Esophagus muscularis mucosa (tissue), 4 donors: ENCODE measurements at regions not wholly inside any gene's neighbourhood (a gene's known extent, or its start where the extent isn't known, plus 50 kb on each side); places are given as distances from the start of the nearest gene placed in this dataset.

Source experiments
- DNase-seq: peaks from one replicate; pipeline ENCODE4 v3.0.0-alpha.2; 2017; ENCODE audit errors: extremely low spot score
- H3K27ac ChIP-seq, 4 donors: fragments of 200-600 bp; sonication (generic); replicated peaks in 1 of 4; 1 replicate in 3 of 4; 2 replicates in 1 of 4; pipeline ENCODE4 v1.5.1; 2016 to 2019; ENCODE audit warnings: mild to moderate bottlenecking in 1 of 4
- H3K27me3 ChIP-seq, 4 donors: fragments of 200-600 bp; sonication (generic); one replicate each; pipeline versions ENCODE4 v1.5.1 to v1.6.0; 2016 to 2019
- H3K36me3 ChIP-seq, 4 donors: fragments of 200-600 bp; sonication (generic); one replicate each; pipeline ENCODE4 v1.5.1; 2016 to 2019
- H3K4me1 ChIP-seq, 4 donors: fragments of 200-600 bp; sonication (generic); one replicate each; pipeline ENCODE4 v1.5.1; 2016 to 2019
- H3K4me3 ChIP-seq, 4 donors: fragments of 200-600 bp; sonication (generic); 1 replicate in 2 of 4; 2 replicates in 2 of 4; pipeline ENCODE4 v1.5.1; 2016 to 2019; ENCODE audit warnings: mild to moderate bottlenecking in 4 of 4, moderate library complexity in 1 of 4
- H3K9me3 ChIP-seq, 4 donors: fragments of 200-600 bp; sonication (generic); 1 replicate in 3 of 4; 2 replicates in 1 of 4; pipeline ENCODE4 v1.5.1; 2016 to 2019
- EP300 ChIP-seq: sonication (generic); formaldehyde crosslinking; IDR thresholded peaks from one replicate; pipeline ENCODE4 v1.6.1; 2017; ENCODE audit warnings: antibody characterized with exemption
- POLR2A ChIP-seq: fragments of 450-650 bp; IDR thresholded peaks from one replicate; pipeline ENCODE4 v1.6.1; 2017; ENCODE audit warnings: antibody characterized with exemption, moderate library complexity, mild to moderate bottlenecking, low read depth
- POLR2AphosphoS5 ChIP-seq, 2 donors: sonication (generic); formaldehyde crosslinking; IDR thresholded peaks; one replicate each; pipeline ENCODE4 v1.6.1; 2017; ENCODE audit warnings: antibody characterized with exemption in 2 of 2
- WGBS: methylation state at CpG from one replicate; pipeline ENCODE4 v1.1.5; 2018; 5-methylcytosine and 5-hydroxymethylcytosine counted together
- intact Hi-C: fragments of 100-400 bp; cut with DNase I; formaldehyde crosslinking; loops from one replicate; pipeline ENCODE4 v1.15.1; 2023
- TF ChIP-seq, protein P1 (sequence below), 3 experiments: fragments of 200-600 bp in 2 of 3; fragments of 450-650 bp in 1 of 3; sonication (generic) in 2 of 3; IDR thresholded peaks; one replicate each; pipeline ENCODE4 v1.5.1; 2017 to 2019; ENCODE audit warnings: antibody characterized with exemption in 3 of 3, mild to moderate bottlenecking in 2 of 3, moderate library complexity in 1 of 3

DNA sequence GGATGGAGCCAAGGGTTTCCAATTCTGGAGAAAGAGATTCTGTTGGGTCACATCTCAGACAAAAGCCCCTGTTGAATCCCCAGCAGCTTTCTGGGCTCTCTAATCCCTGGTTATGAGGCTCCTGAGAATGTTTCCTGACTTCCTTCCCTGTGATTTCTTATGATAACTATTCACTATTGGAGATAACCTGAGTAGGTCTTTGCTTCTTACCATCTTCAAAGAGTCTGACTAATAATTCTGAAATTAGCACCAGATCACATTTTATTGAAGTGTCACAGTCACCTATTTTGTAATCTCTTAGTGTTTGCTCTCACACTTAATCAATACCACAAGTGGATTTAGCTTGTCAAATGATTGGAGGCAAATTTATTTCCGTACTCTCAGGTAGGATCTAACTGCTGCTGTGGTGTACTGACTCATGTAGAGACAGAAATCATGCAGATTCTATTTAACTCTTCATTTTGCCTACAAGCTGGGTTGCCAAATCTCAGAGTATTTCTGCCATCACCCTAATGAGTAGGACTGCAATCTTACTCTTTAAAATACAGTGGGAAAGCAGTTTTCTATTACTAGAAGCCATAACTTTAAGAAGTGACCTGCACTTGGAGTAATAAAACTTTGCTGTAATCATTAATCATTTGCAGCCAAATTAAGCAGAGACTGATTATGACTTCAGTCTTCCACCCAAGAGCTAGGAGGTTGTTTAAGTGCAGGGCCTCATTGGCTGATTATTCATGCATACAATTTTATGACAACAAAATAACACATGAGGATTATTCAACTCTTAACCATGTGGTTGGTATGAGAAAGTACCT lies 422.1 kb downstream of the EPM2A start:
- H3K27me3 ChIP-seq = no peaks in the 10 kb centered on the region
- 76% methylated on average over 1 of the region's 1 CpG for WGBS
- intact Hi-C loops = no loop called here
- H3K27ac ChIP-seq = no peak overlapping the region
- TF ChIP-seq POLR2AphosphoS5 (IDR thresholded peaks at IDR 0.05) (no peak), POLR2A (no peak), EP300 (no peak)
- H3K4me3 ChIP-seq = no peak overlapping the region
- DNase-seq = no peak
- no peaks in the 10 kb centered on the region for H3K36me3 ChIP-seq
- H3K4me1 ChIP-seq = no peaks in the 10 kb centered on the region
- no peaks in the 10 kb centered on the region for H3K9me3 ChIP-seq

DNA sequence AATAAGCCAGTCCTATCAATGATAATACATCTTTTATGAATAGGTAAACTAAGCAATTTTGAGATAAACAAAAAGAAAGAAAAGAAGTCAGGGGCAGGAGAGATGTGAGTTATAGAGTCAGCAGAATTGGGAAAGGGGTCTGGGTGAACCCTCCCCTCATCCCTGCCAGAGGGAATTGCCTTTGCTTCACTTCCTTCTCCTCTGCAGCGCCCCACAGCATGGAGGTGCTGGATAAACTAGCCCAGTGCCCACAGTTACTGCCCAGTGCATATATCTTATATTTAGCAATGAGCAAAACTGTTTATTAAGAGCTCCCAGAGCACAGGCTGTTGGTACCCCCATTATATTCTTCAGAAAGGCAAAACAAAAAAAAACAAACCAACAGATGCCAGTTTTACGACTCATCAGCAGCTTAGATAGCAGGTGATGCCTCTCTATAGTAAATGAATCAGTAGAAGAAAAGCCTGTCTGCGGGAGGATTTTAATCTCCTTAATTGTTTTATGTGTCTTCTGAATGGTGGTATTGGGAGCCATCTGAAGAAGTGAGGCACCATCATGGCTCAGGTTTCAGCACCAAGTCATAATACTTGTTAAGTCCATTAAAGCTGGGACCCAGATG lies 419.2 kb downstream of the EPM2A start:
- H3K27me3 ChIP-seq = no peaks in the 10 kb centered on the region
- no peaks in the 10 kb centered on the region for H3K9me3 ChIP-seq
- intact Hi-C loops = no loop called here
- no peak for DNase-seq
- TF ChIP-seq, protein P1, sequence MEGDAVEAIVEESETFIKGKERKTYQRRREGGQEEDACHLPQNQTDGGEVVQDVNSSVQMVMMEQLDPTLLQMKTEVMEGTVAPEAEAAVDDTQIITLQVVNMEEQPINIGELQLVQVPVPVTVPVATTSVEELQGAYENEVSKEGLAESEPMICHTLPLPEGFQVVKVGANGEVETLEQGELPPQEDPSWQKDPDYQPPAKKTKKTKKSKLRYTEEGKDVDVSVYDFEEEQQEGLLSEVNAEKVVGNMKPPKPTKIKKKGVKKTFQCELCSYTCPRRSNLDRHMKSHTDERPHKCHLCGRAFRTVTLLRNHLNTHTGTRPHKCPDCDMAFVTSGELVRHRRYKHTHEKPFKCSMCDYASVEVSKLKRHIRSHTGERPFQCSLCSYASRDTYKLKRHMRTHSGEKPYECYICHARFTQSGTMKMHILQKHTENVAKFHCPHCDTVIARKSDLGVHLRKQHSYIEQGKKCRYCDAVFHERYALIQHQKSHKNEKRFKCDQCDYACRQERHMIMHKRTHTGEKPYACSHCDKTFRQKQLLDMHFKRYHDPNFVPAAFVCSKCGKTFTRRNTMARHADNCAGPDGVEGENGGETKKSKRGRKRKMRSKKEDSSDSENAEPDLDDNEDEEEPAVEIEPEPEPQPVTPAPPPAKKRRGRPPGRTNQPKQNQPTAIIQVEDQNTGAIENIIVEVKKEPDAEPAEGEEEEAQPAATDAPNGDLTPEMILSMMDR (IDR thresholded peaks at IDR 0.05) = no peak
- TF ChIP-seq POLR2A (no peak), EP300 (no peak)
- 85% methylated on average over 3 of the region's 3 CpGs for WGBS
- no peak overlapping the region for H3K4me3 ChIP-seq
- H3K4me1 ChIP-seq = no peaks in the 10 kb centered on the region
- H3K27ac ChIP-seq = no peak overlapping the region
- no peaks in the 10 kb centered on the region for H3K36me3 ChIP-seq

DNA sequence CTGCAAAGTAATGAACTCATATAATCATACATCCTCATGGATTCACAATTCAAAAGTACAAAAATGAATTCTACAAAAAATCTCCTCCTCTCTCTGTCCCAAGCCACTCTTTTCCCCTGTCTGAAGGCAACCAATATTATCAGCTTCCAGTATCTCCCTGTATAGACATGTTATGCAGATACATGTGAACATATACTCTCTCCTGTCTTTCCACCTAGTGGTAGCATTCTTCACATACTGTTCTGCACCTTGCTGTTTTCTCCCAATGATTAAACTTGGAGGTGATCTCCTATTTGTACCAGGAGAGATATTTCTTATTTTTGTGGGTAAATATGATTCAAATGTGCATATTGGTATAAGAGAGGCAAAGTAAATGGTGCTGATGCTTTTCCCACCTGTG lies 416.4 kb downstream of the EPM2A start:
- intact Hi-C loops = no loop called here
- no peak overlapping the region for H3K4me3 ChIP-seq
- H3K27ac ChIP-seq = no peak overlapping the region
- no peaks in the 10 kb centered on the region for H3K27me3 ChIP-seq
- no peaks in the 10 kb centered on the region for H3K9me3 ChIP-seq
- DNase-seq = no peak
- TF ChIP-seq EP300 (no peak), POLR2A (no peak), POLR2AphosphoS5 (IDR thresholded peaks at IDR 0.05) (no peak)
- TF ChIP-seq, protein P1 (IDR thresholded peaks at IDR 0.05) = no peak
- peaks cover 3 to 5% (median 4%) of the 10 kb centered on the region in 4 donors for H3K4me1 ChIP-seq
- H3K36me3 ChIP-seq = no peaks in the 10 kb centered on the region

DNA sequence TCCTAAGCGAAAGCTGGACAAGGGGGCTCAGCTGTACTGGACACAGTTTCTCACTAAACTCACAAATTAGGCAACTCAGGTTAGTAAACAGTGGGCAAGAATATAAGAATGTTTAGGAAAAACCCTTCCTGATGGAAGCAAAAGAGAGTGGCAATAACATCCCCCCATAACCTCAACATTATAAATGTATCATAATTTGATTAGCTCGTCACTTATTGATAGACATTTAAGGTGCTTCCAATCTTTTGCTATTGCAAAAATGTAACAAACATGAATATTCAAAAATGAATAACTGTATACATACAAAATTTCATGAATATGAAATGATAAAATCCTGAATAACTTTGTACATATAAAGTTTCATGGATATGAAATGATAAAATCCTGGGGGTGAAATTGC lies 415.7 kb downstream of the EPM2A start:
- intact Hi-C loops = no loop called here
- 97% methylated on average over 2 of the region's 2 CpGs for WGBS
- H3K4me3 ChIP-seq = no peak overlapping the region
- H3K9me3 ChIP-seq = no peaks in the 10 kb centered on the region
- no peak for DNase-seq
- no peaks in the 10 kb centered on the region for H3K27me3 ChIP-seq
- no peaks in the 10 kb centered on the region for H3K36me3 ChIP-seq
- H3K4me1 ChIP-seq = peaks cover 7 to 12% (median 11%) of the 10 kb centered on the region in 4 donors
- TF ChIP-seq EP300 = no peak
- TF ChIP-seq POLR2A = no peak
- TF ChIP-seq POLR2AphosphoS5 (IDR thresholded peaks at IDR 0.05) = no peak
- TF ChIP-seq, protein P1 (IDR thresholded peaks at IDR 0.05) = no peak
- no peak overlapping the region for H3K27ac ChIP-seq

DNA sequence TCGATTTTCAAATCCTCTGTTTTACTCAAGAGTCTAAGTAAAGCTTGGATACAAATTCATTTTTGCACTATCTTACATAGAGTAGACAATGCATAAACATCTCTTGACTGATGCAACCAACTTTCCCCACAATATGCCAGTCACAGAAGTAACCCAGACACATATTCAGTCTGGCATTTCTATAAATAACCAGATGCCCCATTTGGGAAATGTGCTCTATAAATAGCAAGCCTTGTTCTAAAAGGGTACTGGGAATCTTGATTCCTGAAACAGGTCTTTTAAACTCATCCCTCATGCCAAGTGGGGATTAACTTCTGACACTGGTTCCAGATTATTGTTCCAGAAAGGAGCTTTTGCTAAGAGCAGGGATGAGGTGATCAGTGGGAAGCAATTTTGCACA lies 411.7 kb downstream of the EPM2A start:
- H3K27me3 ChIP-seq = no peaks in the 10 kb centered on the region
- DNase-seq = no peak
- 71% methylated on average over 1 of the region's 1 CpG for WGBS
- H3K36me3 ChIP-seq = no peaks in the 10 kb centered on the region
- H3K27ac ChIP-seq = no peak overlapping the region
- no peaks in the 10 kb centered on the region for H3K9me3 ChIP-seq
- no peak overlapping the region for H3K4me3 ChIP-seq
- intact Hi-C loops = no loop called here
- TF ChIP-seq, protein P1 (IDR thresholded peaks at IDR 0.05) = no peak
- TF ChIP-seq POLR2AphosphoS5 (IDR thresholded peaks at IDR 0.05) (no peak), EP300 (no peak), POLR2A (no peak)
- H3K4me1 ChIP-seq = peaks cover 7 to 28% (median 23%) of the 10 kb centered on the region in 4 donors
